ENCODE measurements at regions not wholly inside any gene's neighbourhood (a gene's known extent, or its start where the extent isn't known, plus 50 kb on each side); places are given as distances from the start of the nearest gene placed in this dataset.

DNA sequence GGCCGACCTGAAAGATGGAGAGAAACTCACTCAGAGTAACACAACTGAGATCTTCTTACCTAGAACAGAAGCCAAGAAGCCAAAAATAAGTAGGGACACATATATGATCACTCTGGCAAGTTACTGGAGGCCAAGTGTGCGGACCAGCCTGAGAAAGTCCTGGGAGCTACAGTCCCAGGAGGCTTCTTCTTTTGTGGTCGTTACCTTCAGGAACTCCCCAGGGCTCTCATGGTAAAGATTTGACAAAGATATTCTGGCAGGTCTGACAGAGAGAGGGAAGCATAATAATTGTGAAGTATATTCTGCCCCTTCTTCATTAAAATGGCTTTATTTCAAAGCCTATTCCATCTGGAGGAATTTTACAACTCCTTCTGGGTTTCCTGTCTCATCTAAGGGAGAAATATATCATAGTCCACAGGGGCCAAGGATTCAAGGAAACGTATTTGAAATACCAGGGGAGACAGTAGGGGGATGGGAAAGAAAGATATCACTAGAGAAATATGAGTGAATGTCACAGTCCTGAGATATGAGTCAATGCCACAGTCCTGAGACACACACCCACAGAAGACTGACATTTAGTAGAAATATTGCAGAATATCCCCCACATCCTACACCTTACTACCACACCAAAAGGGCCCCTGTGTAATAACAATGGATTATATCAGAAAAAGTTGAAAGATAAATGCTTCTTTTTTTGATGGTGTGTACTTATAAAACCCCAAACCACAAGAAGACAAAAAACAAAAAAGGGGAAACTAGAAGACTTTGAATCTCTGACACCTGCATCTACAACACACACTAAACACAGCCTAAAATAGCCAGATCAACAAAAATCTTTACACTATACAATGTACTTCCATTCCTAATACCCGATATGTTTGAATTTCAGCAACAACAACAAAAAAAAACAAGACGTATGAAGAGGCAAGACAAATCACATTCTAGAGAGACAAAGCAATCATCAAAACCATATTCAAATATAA, 594.2 kb upstream of the NRG3 start:
- Mint-ChIP-seq H3K4me1 (ENCODE audit: low read depth, unreplicated experiment) (no peaks in the 10 kb centered on the region), H3K4me3 (ENCODE audit: unreplicated experiment) (no peak overlapping the region), H3K36me3 (ENCODE audit: insufficient read depth, unreplicated experiment) (no peaks in the 10 kb centered on the region), H3K27me3 (ENCODE audit: insufficient read depth, unreplicated experiment) (peaks cover 4% of the 10 kb centered on the region), H3K27ac (ENCODE audit: unreplicated experiment) (no peak overlapping the region), H3K9me3 (ENCODE audit: unreplicated experiment) (no peaks in the 10 kb centered on the region)
- TF ChIP-seq, protein P1, sequence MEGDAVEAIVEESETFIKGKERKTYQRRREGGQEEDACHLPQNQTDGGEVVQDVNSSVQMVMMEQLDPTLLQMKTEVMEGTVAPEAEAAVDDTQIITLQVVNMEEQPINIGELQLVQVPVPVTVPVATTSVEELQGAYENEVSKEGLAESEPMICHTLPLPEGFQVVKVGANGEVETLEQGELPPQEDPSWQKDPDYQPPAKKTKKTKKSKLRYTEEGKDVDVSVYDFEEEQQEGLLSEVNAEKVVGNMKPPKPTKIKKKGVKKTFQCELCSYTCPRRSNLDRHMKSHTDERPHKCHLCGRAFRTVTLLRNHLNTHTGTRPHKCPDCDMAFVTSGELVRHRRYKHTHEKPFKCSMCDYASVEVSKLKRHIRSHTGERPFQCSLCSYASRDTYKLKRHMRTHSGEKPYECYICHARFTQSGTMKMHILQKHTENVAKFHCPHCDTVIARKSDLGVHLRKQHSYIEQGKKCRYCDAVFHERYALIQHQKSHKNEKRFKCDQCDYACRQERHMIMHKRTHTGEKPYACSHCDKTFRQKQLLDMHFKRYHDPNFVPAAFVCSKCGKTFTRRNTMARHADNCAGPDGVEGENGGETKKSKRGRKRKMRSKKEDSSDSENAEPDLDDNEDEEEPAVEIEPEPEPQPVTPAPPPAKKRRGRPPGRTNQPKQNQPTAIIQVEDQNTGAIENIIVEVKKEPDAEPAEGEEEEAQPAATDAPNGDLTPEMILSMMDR (IDR thresholded peaks at IDR 0.05; ENCODE audit: insufficient read depth in 1 of 2, low read depth in 1 of 2, low read length in 1 of 2, severe bottlenecking in 1 of 2, unreplicated experiment in 1 of 2), result no peak
- Histone ChIP-seq H3K27me3 (replicated peaks; ENCODE audit: control insufficient read depth, insufficient read depth, low read length) (no peaks in the 10 kb centered on the region), H3K9me3 (no peaks in the 10 kb centered on the region), H3K4me1 (no peaks in the 10 kb centered on the region), H3K36me3 (ENCODE audit: control insufficient read depth, insufficient read depth, low read length) (no peaks in the 10 kb centered on the region), H3K4me3 (ENCODE audit: low read depth, low read length) (no peak overlapping the region)
- ChIA-PET CTCF (no interaction called here), POLR2A (no interaction called here)
- no TSS peak for BruUV-seq (replicated peaks)
- intact Hi-C loops (cut with micrococcal nuclease; ENCODE audit: unreplicated experiment), result no loop called here
- DNase-seq, result no peak

DNA sequence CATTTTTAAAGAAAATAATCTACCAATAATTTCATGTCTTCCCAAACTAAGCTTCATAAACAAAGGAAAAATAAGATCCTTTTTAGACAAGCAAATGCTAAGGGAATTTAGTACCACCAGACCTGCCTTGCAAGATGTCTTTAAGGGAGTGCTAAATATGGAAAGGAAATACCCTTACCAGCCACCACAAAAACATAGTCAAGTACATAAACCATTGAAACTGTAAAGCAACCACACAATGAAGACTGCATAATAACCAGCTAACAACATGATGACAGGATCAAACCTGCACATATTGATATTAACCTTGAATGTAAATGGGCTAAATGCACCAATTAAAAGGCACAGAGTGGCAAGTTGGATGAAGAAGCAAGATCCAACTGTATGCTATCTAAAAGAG, 586.5 kb upstream of the NRG3 start:
- POLR2A ChIA-PET, result no interaction called here
- intact Hi-C loops (cut with micrococcal nuclease; ENCODE audit: unreplicated experiment), result no loop called here
- no peak overlapping the region for H3K4me3 ChIP-seq (ENCODE audit: low read depth, low read length)
- DNase-seq, result no peak
- H3K9me3 Mint-ChIP-seq (ENCODE audit: unreplicated experiment), result no peaks in the 10 kb centered on the region
- no peaks in the 10 kb centered on the region for H3K4me1 Mint-ChIP-seq (ENCODE audit: low read depth, unreplicated experiment)
- no peak overlapping the region for H3K4me3 Mint-ChIP-seq (ENCODE audit: unreplicated experiment)
- no peaks in the 10 kb centered on the region for H3K27me3 ChIP-seq (replicated peaks; ENCODE audit: control insufficient read depth, insufficient read depth, low read length)
- H3K27me3 Mint-ChIP-seq (ENCODE audit: insufficient read depth, unreplicated experiment), result peaks cover 2% of the 10 kb centered on the region
- TF ChIP-seq, protein P1 (IDR thresholded peaks at IDR 0.05; ENCODE audit: insufficient read depth in 1 of 2, low read depth in 1 of 2, low read length in 1 of 2, severe bottlenecking in 1 of 2, unreplicated experiment in 1 of 2), result no peak
- H3K9me3 ChIP-seq, result no peaks in the 10 kb centered on the region
- no peaks in the 10 kb centered on the region for H3K36me3 Mint-ChIP-seq (ENCODE audit: insufficient read depth, unreplicated experiment)
- no TSS peak for BruUV-seq (replicated peaks)
- H3K36me3 ChIP-seq (ENCODE audit: control insufficient read depth, insufficient read depth, low read length), result no peaks in the 10 kb centered on the region
- H3K4me1 ChIP-seq, result no peaks in the 10 kb centered on the region
- no peak overlapping the region for H3K27ac Mint-ChIP-seq (ENCODE audit: unreplicated experiment)
- CTCF ChIA-PET, result no interaction called here

DNA sequence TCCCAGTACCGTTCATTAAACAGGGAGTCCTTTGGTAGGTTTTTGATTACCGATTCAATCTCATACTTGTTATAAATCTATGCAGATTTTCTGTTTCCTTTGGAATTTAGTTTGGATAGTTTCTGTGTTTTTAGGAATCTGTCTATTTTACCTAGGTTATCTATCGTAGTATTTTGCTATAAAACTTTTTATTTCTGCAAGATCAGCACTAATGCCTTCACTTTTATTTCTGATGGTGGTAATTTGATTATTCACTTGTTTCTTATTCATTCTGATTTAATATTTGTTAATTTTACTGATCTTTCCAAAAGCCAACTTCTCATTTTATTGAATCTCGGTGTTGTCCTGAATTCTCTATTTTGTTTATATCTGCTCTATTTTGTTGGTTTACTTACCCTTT, 577.7 kb upstream of the NRG3 start:
- intact Hi-C loops (cut with micrococcal nuclease; ENCODE audit: unreplicated experiment), result no loop called here
- no peaks in the 10 kb centered on the region for H3K27me3 ChIP-seq (replicated peaks; ENCODE audit: control insufficient read depth, insufficient read depth, low read length)
- H3K4me3 Mint-ChIP-seq (ENCODE audit: unreplicated experiment), result no peak overlapping the region
- POLR2A ChIA-PET, result no interaction called here
- no TSS peak for BruUV-seq (replicated peaks)
- TF ChIP-seq, protein P1 (IDR thresholded peaks at IDR 0.05; ENCODE audit: insufficient read depth in 1 of 2, low read depth in 1 of 2, low read length in 1 of 2, severe bottlenecking in 1 of 2, unreplicated experiment in 1 of 2), result no peak
- H3K4me1 ChIP-seq, result no peaks in the 10 kb centered on the region
- no peaks in the 10 kb centered on the region for H3K9me3 ChIP-seq
- no peak for DNase-seq
- no peak overlapping the region for H3K27ac Mint-ChIP-seq (ENCODE audit: unreplicated experiment)
- no peaks in the 10 kb centered on the region for H3K4me1 Mint-ChIP-seq (ENCODE audit: low read depth, unreplicated experiment)
- no peaks in the 10 kb centered on the region for H3K36me3 Mint-ChIP-seq (ENCODE audit: insufficient read depth, unreplicated experiment)
- no peak overlapping the region for H3K4me3 ChIP-seq (ENCODE audit: low read depth, low read length)
- no peaks in the 10 kb centered on the region for H3K9me3 Mint-ChIP-seq (ENCODE audit: unreplicated experiment)
- H3K27me3 Mint-ChIP-seq (ENCODE audit: insufficient read depth, unreplicated experiment), result no peaks in the 10 kb centered on the region
- CTCF ChIA-PET, result no interaction called here
- no peaks in the 10 kb centered on the region for H3K36me3 ChIP-seq (ENCODE audit: control insufficient read depth, insufficient read depth, low read length)
